ENCODE measurements at regions not wholly inside any gene's neighbourhood (a gene's known extent, or its start where the extent isn't known, plus 50 kb on each side); places are given as distances from the start of the nearest gene placed in this dataset.
"Not testable (repeated sequence)": the region's sequence is repeated elsewhere in the genome, so short reads cannot be mapped to it uniquely, and the experiment has no call there.

GRCh38 chr15:49706805-49707204, 86.0 kb downstream of the DTWD1 start:
- DNase-seq = peak; percentile 79

- DNase-seq = no peak
Observed at GRCh38 chr15:49707598-49707997, 86.8 kb downstream of the DTWD1 start.

GRCh38 chr15:49709646-49710214, 88.9 kb downstream of the DTWD1 start:
- DNase-seq = peak; percentile 50

GRCh38 chr15:49712162-49712561, 91.3 kb downstream of the DTWD1 start:
- DNase-seq = no peak

DNA sequence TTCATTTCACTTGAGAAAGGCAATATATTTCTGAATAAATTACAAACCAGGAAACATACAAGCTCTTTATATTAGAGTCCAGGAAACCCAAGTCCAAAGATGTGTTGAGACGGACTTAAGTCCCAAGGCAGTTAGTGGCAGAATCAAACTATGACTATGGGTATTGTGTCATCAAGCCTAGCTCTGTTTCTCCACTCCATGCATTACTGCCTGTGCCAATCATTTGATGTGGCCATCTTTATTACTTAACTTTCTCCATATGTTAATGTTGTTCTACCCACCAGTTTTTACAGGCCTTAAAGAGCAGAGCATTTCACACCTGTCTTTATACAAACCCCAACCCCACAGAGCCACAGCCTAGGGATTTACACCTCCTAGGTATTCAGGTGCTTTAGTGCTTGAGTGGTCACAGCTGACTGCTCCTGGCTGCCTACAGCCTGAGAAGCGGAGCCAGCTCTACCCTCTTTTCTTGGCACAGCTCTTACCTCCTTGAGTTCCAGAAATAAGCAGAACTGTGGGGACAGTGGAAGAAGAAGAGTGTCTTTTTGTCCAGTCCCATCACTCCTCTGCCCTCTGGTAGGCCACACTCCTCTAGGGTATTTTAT, 92.1 kb downstream of the DTWD1 start:
- peak; percentile 53 for DNase-seq

DNA sequence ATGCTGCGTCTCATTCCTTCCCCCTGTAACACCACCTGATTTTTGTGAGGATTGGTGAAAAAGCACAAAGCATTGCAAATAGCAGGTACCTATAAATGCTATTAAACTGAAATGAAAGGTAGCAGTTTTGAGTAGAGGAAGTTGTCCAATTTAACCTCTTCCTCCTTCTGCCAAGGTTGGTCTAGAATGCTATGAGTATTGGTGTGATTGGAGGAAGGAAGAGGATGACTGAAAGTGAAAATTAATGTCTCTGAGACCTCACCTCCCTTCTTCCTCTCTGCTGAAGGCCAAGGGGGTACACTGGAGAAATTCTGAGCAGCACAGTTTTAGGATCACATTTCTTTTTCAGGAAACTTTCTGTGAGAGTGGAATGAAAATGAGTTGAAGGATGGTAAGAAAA, 94.4 kb downstream of the DTWD1 start:
- peak; percentile 35 for DNase-seq

DNA sequence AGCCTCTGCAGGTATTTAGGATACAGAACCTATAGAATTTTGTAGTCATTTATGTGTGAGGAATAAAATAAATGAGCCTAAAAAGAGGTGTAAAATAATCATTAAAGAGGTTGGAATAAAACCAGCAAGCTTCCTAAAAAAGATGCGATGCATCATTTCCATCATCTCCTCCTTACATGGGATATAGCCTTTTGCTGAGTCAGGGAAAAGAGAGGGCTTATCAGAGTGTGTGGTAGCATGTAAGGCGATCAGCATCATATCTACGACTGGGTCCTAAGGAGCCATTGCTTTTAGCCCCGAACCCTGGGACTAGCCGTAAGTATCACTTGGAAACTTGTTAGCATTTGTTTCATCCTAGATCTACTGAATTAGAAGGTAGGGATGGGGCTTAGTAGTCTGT, 94.9 kb downstream of the DTWD1 start:
- no peak for DNase-seq

DNA sequence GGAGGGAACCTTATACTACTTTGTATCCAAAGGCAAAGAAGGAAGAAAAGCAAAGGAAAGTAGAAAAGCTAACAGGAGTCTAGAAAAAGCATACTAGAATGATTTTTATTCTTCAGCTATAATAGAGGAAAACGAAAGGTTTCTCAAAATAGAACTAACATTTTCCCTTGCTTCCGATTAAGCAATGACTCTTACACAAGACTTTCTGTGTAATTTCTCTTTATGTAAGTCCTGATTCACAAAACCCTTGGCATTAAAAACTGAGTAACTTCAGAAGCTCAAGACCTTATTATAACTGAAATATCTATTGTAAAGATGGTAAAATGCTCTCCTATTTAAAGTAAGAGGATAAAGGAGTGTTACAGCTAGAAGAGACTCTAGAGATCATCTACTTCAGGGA, 97.4 kb downstream of the DTWD1 start:
- peak; percentile 86 for DNase-seq

DNA sequence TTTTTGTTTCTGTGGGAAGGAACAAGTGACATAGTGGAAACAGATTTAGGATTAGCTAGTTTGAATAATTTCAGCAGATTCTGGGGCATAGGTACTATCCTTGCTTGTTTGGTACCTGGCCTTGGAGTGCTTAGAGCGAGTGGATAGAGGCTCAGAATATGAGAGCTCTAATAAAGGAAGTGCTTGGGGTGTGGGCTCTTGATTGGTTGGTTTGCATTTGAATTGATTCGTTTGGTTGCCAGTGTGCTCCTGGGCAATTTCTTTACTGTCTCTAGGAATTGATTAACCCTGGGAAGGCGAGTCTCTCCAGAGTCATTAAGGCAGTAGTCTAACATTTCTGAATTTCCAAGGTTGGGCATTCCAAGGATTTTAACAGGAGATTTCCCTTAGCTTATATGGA, 98.0 kb downstream of the DTWD1 start:
- no peak for DNase-seq

GRCh38 chr15:49720261-49720660, 99.4 kb downstream of the DTWD1 start:
- DNase-seq = no peak

DNA sequence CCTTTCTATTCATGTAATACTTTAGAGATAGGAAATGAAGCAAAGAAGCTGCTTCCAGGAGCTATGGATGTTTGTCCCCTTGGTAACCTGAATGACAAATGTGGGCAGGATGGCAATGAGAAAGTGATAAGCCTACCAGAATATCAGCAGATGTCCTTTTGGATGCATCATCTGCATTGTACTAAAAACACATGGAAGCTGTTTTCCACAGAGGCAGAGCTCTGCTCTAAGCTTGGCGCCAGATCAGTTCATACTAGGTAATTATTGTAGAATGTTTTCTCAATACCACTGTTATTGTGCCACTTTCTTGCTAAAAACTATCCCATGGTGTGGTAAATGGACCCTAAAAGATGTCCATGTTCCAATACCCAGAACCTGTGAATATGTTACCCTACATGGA, 100.2 kb downstream of the DTWD1 start:
- no peak for DNase-seq

GRCh38 chr15:49721621-49722020, 100.8 kb downstream of the DTWD1 start:
- DNase-seq = peak; percentile 33

- no peak for DNase-seq
Observed at GRCh38 chr15:49723981-49724380, 103.1 kb downstream of the DTWD1 start.

- peak; percentile 57 for DNase-seq
Observed at GRCh38 chr15:49731187-49732099, 110.6 kb downstream of the DTWD1 start.

DNA sequence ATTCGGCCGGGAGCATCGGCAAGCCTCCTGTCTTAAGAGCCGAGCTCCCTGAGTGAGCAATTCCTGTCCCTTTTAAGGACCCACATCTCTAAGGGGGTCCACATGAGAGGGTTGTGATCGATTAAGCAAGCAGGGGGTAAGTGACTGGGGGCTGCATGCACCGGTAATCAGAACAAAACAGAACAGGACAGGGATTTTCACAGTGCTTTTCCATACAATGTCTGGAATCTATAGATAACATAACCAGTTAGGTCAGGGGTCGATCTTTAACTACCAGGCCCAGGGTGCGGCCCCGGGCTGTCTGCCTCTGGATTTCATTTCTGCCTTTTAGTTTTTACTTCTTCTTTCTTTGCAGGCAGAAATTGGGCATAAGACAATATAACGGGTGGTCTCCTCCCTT, 111.3 kb downstream of the DTWD1 start:
- DNase-seq = not testable (repeated sequence)

- not testable (repeated sequence) for DNase-seq
Observed at GRCh38 chr15:49734089-49734488, 113.2 kb downstream of the DTWD1 start.

DNA sequence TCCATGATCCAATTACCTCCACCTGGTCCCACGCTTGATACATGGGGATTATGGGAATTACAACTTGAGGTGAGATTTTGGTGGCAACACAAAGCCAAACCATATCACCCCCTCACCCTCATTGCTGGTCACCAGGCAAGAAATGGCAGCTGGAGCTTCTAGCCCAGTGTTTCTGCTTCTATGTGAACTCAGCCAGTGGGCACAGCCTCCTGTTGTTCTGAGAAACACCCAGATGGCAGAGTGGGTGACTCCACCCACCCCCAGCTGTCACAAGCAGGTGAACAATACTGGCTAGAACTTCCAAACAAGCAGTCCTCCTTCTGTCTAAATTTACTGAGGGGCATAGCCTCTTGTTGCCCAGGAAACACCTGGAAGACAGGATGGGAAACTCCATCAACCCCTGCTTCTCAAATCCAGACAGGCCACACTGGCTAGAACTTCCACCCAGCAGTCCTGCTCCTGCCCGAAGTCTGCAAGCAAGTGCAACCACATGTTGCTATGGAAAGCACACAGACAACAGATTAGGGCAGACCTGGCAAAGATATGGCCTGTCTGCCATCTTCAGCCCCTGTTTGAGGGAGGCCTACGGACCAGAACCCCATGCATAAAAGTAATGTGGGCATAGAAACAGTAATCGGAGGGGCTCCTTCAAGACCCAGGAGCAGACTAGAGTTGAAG, 114.1 kb downstream of the DTWD1 start:
- DNase-seq = no peak

DNA sequence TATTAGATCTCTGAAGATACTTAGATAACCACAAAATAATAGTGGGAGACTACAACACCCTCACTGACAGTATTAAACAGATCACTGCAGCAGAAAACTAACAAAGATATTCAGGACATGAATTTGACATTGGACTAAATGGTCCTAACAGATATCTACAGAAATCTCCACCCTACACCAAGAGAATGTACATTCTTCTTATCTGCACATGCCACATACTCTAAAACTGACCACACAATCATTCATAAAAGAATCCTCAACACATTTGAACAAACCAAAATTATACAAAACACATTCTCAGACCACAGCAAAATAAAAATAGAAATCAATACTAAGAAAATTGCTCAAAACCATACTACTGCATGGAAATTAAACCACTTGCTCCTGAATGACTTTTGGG, 116.3 kb downstream of the DTWD1 start:
- DNase-seq = no peak

DNA sequence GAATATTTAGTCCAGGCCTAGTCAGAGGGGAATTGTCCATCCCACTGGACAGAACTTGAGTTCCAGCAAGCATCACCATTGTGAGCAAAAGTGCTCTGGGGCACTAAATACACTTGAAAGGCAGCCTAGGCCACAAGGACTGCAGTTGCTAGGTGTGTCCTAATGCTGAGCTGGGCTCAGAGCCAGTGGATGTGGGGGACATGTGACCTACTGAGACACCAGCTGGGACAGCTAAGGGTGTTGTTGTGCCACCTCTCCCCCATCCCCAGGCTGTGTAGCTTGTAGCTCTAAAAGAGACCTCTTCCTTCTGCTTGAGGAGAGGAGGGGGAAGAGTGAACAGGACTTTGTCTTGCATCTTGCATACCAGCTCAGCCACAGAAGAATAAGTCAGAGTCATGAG, 120.9 kb downstream of the DTWD1 start:
- no peak for DNase-seq

GRCh38 chr15:49742381-49742780, 121.5 kb downstream of the DTWD1 start:
- no peak for DNase-seq

DNA sequence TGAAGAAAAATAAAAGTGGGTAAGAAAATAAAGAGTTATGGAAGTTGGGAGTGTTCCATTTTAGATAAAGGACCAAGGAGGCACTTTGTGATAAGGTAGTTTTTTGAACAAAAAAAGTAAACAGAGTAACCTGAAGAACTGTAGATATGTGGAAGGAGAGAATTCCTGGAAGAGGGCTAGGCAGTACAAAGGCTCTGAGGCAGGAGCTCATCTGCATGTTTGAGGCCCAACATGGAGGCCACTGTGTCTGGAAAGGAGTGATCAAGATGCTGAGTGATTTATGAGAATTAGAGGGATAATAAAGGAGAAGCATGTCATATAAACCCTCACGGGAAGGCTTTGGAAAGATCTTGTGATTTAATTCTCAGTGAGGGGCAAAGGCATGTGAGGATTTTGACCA, 126.5 kb downstream of the DTWD1 start:
- no peak for DNase-seq

DNA sequence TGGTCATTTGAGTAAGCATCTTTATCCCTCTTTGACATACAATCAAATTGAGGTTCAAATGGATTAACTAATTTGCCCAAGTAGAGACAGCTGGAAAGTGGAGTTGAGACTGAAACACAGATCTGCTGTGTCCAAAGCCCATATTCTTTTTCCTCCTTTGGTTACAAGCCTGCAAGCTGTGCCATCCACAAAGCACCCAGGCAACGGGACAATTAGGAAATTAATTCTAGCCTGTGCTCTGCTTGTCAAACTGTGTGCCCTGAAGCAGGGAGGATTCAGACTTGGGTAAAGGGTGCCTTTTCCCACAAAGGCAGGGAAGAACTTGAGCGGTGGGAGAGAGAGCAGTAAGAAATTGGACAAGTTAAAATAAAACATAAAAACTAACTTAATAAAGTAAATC, 127.9 kb downstream of the DTWD1 start:
- no peak for DNase-seq

DNA sequence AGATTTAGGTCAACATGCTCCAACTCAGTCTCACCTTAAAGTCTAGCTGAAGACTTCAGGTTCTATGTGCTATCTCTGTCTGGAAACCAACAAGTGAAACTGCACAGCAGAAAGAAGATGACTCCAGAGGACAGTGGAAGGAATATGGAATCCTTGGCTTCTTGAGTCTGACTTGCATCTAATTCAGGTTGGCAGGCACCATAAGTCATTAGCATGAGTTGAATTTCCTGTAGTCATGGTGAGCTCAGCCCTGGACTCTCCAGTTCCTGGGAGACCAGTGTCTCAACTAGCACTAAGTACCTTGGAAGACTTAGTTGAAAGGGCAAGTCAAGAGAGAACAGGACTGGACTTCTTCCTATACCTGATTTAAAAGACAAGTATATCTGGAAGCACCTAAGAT, 129.7 kb downstream of the DTWD1 start:
- DNase-seq = no peak

DNA sequence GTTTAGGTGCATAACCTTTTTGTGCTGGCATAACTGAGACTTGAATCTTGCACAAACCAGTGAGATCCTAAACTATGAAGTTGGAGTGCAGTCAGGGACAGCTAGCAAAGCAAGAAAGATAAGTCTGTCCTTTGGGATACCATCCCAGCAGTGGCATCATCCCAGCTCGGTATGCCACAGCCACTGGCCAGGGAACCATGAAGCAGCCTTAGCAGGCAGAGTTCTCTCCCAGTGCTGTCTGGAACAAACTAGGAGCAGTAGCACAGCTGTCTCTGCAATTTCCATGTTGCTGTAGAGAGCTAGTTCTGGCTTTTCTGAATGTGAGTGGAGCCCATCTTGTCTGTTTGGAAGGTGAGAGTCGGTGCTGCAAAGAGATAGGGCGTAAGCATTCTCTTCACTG, 130.3 kb downstream of the DTWD1 start:
- DNase-seq = no peak

Measured in suppressor macrophage treated with lipopolysaccharide for 4 hours (primary cell).